ENCODE measurements at regions not wholly inside any gene's neighbourhood (a gene's known extent, or its start where the extent isn't known, plus 50 kb on each side); places are given as distances from the start of the nearest gene placed in this dataset.

GRCh38 chr13:97526556-97526955 lies 92.6 kb downstream of the RAP2A start:
- no peaks in the 10 kb centered on the region for H3K9me1 ChIP-seq (ENCODE audit: control insufficient read depth, insufficient read depth, low read length)
- intact Hi-C loops (cut with micrococcal nuclease), result no loop called here
- no peaks in the 10 kb centered on the region for H4K20me1 ChIP-seq (replicated peaks; ENCODE audit: control insufficient read depth, insufficient read depth, low read length)
- H3K9ac ChIP-seq (ENCODE audit: insufficient read depth in 1 of 2, low read depth in 2 of 2, low read length in 2 of 2), result no peak overlapping the region
- H3K9me3 ChIP-seq (replicated peaks; ENCODE audit: control insufficient read depth, insufficient read depth, low read depth, low read length), result no peaks in the 10 kb centered on the region
- no peak overlapping the region for H3K4me2 ChIP-seq (ENCODE audit: insufficient read depth, low read length)
- no peak overlapping the region for H3K27ac ChIP-seq (ENCODE audit: extremely low read depth, low read depth, low read length)
- H3K27me3 ChIP-seq (ENCODE audit: control insufficient read depth in 2 of 2, insufficient read depth in 2 of 2, low read length in 2 of 2), result no peaks in the 10 kb centered on the region; a peak in 1 of 5 replicates
- POLR2A ChIA-PET, result no interaction called here
- no peak overlapping the region for H2AFZ ChIP-seq (ENCODE audit: low read depth, low read length)
- DNase-seq (ENCODE audit: extremely low read depth in 1 of 4, low spot score in 3 of 4) (no peak), ATAC-seq (no peak), FAIRE-seq (no peak)
- WGBS (ENCODE audit: insufficient coverage, low coverage, missing lambda C conversion rate), result 0% methylated on average over 2 of the region's 2 CpGs
- H3K79me2 ChIP-seq (ENCODE audit: control insufficient read depth, insufficient read depth, low read length), result no peaks in the 10 kb centered on the region
- TF ChIP-seq SUPT5H (IDR thresholded peaks at IDR 0.05) (no peak), NFE2L1 (tag; IDR thresholded peaks at IDR 0.05; ENCODE audit: borderline replicate concordance, low read depth) (no peak), ZNF551 (CRISPR knock-in tag; IDR thresholded peaks at IDR 0.05) (no peak), TSC22D4 (tag; IDR thresholded peaks at IDR 0.05) (no peak), NFXL1 (CRISPR knock-in tag; IDR thresholded peaks at IDR 0.05) (no peak), ZNF143 (CRISPR knock-in tag; IDR thresholded peaks at IDR 0.05) (no peak), POLR2H (tag; IDR thresholded peaks at IDR 0.05; ENCODE audit: low read depth) (no peak), PCBP1 (IDR thresholded peaks at IDR 0.05; ENCODE audit: low read depth, low read length, poor library complexity, severe bottlenecking) (no peak), ZNF511 (CRISPR knock-in tag; IDR thresholded peaks at IDR 0.05) (no peak), SP2 (IDR thresholded peaks at IDR 0.05; ENCODE audit: extremely low read depth, low read depth, low read length, poor library complexity, severe bottlenecking) (no peak), ZNF347 (CRISPR knock-in tag; IDR thresholded peaks at IDR 0.05; ENCODE audit: low read depth) (no peak), SMAD1 (IDR thresholded peaks at IDR 0.05; ENCODE audit: low read depth, low read length, partially characterized antibody) (no peak)
- CTCF ChIA-PET (ENCODE audit: low intra/inter-chr PET ratio), result no interaction called here
- in situ Hi-C loops (cut with MboI), result no loop called here
- BruUV-seq (replicated peaks), result no TSS peak
- H3K4me3 ChIP-seq, result no peak overlapping the region
- H3K4me1 ChIP-seq (replicated peaks in 1 of 2; ENCODE audit: control insufficient read depth in 2 of 2, insufficient read depth in 2 of 2, low read length in 2 of 2), result no peaks in the 10 kb centered on the region
- H3K36me3 ChIP-seq (ENCODE audit: control insufficient read depth, insufficient read depth, low read length), result no peaks in the 10 kb centered on the region

All from K562 (cell line).